Stimulated activated CD8-positive, alpha-beta memory T cell treated with anti-CD3 and anti-CD28 coated beads, Interleukin-12 subunit alpha, Interleukin-12 subunit beta, amount 100 ng/mL, for 1 hour (primary cell): ENCODE measurements at regions not wholly inside any gene's neighbourhood (a gene's known extent, or its start where the extent isn't known, plus 50 kb on each side); places are given as distances from the start of the nearest gene placed in this dataset.
"Not testable (repeated sequence)": the region's sequence is repeated elsewhere in the genome, so short reads cannot be mapped to it uniquely, and the experiment has no call there.

ENCODE experiments used
- DNase-seq: peaks from one replicate; pipeline ENCODE4 v3.0.0-alpha.2; 2020; ENCODE audit warnings: low read depth

GRCh38 chr14:89067293-89067972 is 243.0 kb downstream of the TTC8 start:
- DNase-seq: no peak

- DNase-seq: no peak
Measured at GRCh38 chr14:89078021-89078795, 253.8 kb downstream of the TTC8 start.

- no peak for DNase-seq
Measured at GRCh38 chr14:89085231-89085731, 260.8 kb downstream of the TTC8 start.

DNA sequence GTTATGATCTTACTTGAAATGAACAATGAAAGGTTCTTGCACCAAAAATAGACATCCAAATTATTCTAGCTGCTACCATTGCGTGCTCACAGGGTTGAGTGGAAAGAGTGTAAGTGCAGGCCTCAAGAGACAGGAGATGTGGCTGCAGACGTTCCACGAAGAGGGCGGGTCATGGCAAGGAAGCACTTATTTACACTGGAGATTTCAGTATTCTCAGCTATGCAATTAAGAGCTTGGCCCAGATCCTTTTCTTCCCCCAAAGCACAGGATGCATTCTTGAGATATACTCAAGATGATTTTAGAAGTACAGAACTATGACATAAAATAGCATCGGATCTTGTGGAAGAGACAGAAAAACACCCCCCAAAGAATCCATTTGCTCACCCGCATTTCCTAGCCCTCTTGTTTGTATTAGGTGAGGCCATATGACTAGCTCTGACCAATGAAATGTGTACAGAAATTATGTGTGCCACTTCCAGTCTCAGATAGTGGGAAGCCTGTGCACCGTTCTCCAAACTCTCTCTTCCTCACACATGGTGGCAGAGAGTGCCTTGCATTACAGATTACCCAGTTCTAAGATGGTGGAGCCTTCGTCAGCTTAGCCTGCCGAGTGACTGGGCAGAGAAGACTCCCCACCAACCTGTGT is 261.4 kb downstream of the TTC8 start:
- no peak for DNase-seq

GRCh38 chr14:89088530-89088929 is 264.1 kb downstream of the TTC8 start:
- DNase-seq: no peak

GRCh38 chr14:89089330-89089729 is 264.9 kb downstream of the TTC8 start:
- DNase-seq: no peak

DNA sequence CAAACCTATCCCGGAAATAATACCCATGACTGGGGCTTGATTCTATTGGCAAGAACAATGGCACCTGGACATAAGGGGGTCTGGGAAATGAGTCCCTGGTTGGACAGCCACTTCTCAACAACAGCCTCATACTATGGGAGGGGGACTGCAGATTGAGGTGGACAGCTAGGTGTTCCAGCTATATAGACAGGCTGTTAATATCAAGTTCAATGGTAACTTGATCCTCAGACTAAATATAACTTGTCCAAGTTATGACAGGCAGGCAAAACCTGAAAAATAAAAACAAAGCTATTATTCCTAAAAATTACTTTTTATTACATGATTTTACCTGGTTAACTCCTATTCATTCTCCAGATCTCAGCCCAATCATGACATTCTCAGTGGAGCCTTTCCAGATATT is 267.3 kb downstream of the TTC8 start:
- DNase-seq: no peak

- no peak for DNase-seq
Measured at GRCh38 chr14:89093083-89093730, 268.8 kb downstream of the TTC8 start.

DNA sequence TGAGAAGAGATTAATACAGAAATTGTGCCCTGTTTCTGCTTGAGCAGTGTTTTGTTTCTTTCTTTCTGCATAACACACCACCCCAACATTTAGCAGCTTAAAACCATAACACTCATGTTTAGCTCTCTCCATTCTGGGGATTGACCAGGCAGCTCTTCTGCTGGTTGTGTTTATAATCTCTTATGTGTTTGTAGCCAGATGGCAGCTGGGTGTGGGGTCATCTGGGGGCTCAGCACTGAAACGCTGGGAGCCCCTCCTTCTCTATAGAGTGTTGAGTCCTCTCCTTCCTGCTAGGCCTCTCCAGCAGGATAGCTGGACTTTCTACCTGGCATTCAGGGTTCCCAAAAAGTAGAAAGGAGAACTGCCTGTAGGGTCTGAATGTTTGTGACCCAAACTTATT is 270.6 kb downstream of the TTC8 start:
- no peak for DNase-seq

GRCh38 chr14:89096946-89097345 is 272.5 kb downstream of the TTC8 start:
- no peak for DNase-seq

GRCh38 chr14:89098254-89098653 is 273.8 kb downstream of the TTC8 start:
- no peak for DNase-seq

DNA sequence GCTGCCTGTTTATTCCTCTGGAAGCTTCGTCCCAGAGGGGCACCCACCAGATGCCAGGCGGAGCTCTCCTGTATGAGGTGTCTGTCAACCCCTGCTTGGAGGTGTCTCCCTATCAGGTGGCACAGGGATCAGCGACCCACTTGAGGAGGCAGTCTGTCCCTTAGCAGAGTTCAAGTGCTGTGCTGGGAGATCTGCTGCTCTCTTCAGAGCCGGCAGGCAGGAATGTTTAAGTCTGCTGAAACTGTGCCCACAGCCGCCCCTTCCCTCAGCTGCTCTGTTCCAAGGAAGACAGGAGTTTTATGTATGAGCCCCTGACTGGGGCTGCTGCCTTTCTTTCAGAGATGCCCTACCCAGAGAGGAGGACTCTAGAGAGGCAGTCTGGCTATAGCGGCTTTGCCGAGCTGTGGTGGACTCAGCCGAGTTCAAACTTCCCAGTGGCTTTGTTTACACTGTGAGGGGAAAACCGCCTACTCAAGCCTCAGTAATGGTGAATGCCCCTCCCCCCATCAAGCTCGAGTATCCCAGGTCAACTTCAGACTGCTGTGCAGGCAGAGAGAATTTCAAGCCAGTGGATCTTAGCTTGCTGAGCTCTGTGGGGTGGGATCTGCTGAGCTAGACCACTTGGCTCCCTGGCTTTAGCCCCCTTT is 279.8 kb downstream of the TTC8 start:
- not testable (repeated sequence) for DNase-seq

DNA sequence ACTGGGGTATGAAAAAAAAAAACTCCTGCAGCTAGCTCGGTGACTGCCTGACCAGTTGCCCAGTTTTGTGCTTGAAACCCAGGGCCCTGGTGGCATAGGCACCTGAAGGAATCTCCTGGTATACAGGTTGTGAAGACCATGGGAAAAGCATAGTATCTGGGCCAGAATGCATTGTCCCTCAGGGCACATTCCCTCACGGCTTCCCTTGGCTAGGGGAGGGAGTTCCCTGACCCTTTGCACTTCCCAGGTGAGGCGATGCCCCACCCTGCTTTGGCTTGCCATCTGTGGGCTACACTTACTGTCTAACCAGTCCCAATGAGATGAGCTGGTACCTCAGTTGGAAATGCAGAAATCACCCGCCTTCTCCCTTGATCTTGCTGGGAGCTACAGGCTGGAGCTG is 280.4 kb downstream of the TTC8 start:
- not testable (repeated sequence) for DNase-seq
